HG03095 (cell line): ENCODE measurements at regions not wholly inside any gene's neighbourhood (a gene's known extent, or its start where the extent isn't known, plus 50 kb on each side); places are given as distances from the start of the nearest gene placed in this dataset.

Source experiments
- ATAC-seq: cut with Tn5 transposase; IDR thresholded peaks from one replicate; pipeline ENCODE4 v1.9.1; 2021; ENCODE audit warnings: moderate library complexity; ENCODE audit not compliant: unreplicated experiment

DNA sequence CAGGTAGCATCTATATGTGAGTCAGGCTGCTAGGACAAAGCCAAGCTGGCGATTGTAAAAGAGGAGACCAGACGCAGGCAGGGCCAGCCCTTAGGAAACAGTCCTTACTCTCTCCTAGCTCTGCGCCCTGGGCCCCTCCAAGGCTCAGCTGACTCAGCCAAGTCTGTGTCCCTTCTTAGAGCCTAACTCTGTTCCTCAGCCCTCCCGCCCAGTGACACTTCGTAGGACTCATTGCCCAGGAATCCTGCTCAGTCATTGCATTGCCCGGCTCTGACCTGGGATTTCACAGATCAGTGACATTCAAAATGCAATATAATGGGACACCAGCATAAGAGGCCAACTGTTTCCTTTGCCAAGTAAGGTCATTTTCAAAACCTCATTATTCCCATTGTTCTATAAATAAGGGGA, 244.2 kb downstream of the TLE3 start:
- no peak for ATAC-seq

DNA sequence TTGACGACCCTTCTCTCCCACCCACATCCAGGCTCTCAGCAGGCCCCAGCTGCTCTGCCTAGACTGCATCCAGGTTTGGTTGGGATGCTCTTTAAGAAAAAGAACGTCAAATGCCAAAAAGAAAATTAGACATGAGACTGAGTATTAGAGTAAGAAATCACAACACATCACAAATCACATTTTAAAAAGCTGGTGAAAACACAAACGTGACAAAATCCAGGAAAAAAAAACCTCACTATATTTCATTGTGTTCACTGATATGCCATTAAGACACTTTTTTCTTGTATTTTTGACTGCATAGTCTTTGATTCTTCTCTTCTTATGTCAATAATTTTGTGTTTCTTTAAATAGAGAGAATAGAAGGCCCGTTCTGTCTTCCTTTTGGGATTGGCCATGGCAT, 243.7 kb downstream of the TLE3 start:
- ATAC-seq: no peak

DNA sequence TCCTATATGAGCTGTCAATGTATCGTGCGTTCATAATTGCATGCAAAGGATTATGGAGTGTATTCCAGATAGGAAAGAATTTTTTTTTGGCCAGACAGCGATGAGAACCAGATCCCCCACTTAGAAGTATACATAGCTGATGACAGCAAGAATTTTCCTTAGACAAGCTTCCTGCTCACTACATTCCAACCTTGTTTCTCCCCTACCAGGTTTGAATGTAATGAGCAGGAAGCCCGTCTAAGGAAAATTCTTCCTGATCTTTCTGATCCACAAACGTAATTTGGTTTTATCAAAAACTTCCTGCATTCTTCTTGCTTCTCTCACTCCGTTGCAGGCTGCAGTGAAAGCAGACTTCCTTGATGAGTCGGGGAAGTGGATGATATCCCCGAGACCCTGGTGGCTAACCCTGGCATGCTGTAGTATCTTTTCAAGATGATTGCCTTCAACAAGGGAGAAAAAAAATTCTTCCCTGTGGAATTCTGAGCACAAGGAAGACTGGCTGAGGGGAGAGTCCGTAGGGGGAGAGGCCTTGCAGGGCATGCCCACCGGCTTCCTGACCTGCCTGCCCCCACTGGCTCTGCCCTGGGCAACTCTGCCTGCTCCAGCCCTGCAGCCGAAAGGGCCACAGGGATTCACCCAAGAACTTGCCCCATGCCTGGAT, 243.1 kb downstream of the TLE3 start:
- ATAC-seq: no peak

DNA sequence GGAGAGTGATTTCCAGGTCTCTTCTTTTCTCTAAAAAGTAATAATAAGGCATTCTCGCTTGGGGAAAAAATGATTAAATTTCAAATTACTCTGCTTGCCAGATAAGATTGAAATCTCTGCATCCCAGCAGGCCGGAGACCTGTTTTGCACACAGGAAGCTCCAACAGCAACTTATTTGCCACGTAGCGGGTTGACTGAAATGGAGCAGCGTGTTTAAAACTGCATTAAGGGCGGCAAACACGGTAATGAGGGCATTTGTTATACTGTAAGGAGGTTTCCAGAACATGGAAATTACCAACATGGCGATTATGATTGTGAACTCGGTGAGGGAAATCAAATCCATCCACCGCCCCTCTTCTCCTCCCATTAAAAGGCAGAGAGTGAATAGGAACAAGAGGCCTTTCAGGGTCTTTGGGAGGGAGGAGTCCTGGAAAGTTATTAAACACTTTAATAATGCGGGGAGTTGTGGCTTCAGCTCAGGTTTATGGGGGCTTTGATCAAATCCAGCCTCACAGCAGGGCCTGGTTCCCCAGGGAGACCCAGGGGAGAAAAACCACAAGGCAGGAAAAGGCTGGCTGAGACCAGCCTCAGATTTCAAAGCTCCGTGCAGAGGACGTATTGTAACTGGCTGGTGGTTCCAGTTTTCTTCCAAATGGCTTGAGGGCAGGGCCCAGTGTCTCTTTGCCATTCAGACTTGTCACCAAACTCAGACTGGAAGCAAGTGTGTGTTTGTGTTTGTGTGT, 242.3 kb downstream of the TLE3 start:
- ATAC-seq: no peak

DNA sequence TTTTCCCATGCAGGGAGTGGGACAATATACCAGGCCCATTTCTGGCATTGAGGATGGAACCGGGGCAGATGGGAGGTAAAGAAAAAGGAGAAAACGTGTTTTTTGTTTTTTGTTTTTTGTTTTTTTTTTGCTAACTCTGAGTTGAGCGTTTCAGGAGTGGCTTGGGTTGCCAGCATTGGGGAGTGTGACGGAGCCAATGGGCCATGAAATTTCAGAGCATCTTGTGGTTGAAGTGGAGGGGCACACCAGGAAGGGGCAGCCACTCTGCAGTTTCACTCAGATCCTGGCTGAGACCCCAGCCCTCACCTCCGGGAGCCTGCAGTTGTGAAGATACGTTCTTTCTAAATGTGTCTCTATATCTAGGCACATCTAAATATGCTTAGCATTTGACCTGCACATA, 240.5 kb downstream of the TLE3 start:
- ATAC-seq: no peak

DNA sequence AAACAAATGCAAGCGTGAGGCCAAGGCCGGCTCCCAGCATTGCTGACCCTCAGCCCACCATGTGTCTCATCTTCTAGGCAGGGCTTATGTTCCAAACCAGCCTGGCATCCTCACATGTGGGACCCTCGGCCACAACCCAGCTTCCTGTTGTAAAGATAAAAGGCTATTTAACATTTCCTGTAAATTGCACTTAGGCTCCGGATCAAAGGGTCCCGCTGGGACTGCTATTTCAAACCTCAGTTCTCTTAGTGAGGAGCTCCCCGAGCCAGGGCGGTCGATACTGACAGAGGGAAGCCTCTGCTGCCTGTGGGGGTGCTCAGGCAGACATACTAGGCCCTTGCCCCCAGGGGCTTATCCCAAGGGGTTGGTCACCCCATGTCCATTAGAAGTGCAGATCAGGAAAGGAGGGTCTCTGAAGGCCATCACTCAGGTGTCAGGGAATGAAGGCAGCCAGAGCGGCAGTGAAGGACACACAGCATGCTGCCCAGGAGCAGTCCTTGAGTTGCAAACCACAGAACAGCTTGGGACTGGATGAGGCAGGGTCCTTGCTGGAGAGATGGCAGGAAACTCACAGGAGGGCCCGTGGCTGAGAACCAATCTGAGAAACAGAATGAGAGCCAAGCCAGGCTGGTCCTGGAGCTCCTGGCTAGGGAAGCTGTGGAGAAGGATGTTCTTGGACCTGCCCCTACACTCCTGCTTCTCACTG, 239.9 kb downstream of the TLE3 start:
- ATAC-seq: no peak

DNA sequence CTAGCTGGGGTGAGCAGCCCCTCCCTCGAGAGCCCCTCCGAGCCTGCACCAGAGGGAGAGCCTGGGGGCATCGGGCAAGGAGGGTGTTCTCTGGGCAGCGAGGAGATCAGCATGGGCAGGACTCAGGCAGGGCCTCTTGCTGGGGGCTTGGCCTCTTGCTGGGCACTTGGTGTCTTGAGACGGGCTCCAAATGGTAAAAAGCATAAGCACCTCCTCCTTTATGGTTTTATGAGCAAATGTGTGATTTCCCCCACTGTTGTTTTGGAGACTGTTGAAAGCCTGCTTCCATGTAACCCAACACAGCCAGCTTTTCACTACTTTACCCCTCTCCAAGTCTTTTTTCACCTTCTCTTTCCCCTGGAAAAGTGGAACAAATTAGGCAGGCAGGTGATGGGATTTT, 239.3 kb downstream of the TLE3 start:
- no peak for ATAC-seq

DNA sequence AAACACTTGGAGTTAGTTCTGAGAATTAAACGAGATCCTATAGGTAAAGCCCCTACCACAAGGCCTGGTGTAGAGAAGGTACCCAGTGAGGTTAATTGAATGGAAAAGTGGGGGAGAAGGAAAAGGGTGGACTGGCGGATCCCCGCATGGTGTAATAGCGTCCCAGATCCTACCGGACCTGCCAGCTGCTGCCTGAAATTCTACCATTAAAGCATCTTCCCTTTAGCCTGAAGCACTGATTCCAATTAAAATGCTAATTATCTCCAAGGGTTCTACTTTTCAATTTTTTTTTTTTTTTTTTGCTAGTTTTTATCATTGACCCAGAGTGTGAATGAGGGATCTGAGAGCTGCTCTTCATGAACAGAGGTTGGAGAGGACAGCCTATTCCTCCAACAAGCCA, 237.9 kb downstream of the TLE3 start:
- ATAC-seq: no peak

DNA sequence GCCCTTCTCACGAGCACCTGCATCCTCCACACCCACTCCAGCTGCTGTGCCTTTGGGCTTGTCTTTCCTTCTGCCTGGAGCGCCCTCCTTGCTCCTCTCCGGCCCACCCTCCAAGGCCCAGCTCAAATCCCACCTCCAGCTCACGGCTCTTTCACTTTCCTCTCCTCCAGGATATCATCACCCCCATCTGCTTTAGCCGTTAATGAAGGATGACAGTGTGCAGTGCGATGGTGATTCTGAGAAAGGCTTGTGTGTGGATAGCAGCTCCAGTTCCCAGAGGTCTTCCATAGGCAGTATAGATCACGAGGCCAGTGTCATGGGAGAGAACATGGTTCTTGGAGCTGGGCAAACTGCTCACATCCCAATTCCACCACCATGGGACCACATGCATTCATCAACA, 237.4 kb downstream of the TLE3 start:
- ATAC-seq: no peak

DNA sequence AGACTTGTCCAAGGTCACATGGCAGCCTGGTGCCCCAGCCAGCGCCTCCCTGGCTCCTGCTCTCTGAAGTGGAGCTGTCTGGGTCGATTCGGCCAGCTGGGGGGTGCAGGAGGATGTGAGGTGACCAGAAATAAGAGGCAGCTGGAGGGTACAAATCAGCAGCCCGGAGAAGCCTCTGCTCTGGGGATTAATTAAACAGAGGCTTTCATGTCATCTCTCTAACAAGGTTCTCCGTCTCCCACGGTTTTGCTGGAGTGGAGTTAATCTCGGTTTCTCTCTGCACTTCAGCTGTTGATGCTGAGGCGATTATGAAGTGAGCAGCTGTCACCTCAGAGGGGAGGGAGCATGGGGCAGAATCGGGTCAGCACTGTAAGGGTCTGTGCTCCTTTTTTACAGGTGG, 236.8 kb downstream of the TLE3 start:
- ATAC-seq: no peak

DNA sequence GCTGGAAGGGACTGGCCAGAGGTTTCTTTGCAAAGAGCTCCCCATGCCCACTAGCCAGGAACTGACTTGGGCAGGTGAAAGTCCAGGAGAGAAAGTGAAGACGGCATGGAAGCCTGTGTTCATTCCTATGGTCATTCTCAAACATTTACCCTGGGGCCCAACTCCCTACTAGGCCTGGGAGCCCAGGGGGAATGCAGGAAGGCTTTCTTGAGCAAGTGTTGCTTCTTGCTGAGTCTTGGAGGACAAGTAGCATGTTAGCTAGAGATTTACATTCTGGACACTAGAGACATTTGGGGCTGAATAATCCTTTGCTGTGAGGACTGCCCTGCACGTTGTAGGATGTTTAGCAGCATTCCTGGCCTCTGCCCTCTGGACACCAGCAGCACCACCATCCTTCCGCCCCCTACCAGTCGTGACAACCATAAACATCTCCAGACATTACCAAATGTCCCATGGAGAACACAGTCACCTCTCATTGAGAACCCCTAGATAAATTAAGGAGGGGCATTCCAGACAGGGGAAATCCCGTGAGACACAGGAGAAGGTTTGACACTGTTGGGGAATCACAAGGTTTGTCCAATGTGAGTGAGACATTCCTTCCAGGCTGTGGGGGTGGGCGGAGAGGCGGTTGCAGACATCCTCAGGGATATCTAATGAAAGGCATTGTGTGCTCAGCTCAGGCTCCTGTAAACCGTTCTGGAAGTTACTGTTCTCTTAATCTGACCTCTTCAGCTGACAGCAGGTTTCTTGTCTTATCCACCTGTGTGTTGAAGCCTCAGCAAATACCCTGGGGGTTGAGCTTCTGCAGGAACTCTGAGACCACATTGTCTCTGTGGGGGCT, 236.2 kb downstream of the TLE3 start:
- ATAC-seq: no peak

DNA sequence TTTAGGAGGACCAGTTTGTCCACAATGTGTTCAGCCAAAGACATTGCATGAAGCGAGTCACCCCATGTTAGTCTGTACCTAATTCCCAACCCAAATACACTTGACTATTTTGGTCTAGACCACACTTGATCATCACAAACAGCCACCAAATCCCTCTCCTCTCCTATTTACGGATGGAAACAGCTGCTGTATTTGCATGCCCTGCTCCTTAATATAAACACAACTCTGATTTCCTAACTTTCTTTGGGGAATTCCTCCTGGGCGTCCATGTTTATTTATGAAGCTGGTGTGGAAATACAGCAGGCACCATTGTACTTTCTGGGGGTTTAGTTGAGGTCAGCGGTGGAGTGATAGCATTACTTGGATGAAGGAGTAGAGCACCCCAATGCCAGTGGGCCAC, 235.2 kb downstream of the TLE3 start:
- no peak for ATAC-seq

DNA sequence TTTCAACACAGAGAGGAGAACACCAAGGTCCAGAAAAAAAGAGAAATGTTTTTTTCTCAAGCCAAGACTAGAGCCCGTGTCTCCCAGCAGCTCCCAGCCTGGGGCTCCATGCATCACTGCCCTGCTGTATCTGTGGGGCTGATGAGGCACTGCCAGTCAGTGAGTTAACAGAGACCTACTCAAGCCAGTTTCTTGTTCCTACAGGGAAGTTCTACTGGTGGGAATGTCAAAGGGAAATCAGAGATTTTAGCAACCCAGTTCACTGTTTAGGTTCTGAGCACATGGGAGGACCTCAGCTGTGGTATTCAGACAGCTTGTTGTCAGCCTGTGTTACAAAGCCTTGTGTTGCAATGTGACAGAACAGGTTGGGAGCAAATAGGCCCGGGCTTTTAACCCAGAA, 234.3 kb downstream of the TLE3 start:
- no peak for ATAC-seq

DNA sequence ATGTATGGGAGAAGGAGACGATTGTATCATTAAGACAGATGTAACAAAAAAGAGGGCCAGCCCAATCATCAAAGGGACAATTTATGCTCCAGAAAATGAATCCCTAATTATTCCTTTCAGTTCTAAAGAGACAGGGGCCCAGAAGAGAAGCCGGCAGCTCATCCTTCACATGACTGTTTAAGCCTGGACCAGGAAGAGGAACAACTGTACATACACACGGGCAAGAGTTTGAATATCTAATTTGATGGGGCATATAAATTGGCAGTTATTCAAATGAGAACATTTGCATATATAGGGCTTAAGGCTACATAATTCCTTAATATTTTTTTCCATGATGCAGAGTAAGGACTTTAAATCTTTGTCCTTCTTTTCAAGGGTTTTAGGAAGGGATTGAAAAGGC, 232.3 kb downstream of the TLE3 start:
- no peak for ATAC-seq

DNA sequence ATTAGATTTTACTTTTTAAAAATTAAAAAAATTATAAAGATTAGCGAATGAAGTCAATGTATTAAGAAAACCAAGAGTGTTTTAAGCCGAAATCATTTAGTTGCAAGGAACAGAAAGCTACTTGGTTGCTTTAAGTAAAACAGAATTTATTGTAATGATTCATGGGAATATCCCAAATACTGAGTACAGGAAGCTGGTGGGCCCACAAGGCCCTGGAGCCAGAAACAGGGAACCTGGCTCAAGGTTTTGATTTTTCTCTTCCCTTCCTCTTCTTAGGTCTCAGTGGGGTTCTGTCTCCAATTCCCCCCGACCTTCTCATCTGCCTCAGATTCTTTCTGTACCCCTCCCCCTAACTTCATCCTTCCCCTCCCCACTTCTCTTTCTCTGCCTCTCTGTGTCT, 229.0 kb downstream of the TLE3 start:
- no peak for ATAC-seq

DNA sequence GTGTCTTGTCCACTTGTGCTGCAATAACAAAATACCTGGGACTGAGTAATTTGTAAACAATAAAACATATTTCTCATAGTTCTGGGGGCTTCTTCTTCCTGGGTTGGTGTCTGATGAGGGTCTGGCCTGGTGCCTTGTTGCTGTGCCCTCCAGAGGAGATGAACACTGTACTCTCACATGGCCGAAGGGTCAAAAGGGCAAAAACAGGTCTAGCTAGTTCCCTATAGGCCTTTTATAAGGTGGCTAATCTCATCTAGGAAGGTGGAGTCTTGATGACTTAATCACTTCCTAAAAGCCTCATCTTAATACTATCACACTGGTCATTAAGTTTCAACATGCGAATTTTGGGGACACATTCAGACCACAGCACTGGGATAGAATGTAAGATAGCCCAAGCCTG, 228.4 kb downstream of the TLE3 start:
- no peak for ATAC-seq

DNA sequence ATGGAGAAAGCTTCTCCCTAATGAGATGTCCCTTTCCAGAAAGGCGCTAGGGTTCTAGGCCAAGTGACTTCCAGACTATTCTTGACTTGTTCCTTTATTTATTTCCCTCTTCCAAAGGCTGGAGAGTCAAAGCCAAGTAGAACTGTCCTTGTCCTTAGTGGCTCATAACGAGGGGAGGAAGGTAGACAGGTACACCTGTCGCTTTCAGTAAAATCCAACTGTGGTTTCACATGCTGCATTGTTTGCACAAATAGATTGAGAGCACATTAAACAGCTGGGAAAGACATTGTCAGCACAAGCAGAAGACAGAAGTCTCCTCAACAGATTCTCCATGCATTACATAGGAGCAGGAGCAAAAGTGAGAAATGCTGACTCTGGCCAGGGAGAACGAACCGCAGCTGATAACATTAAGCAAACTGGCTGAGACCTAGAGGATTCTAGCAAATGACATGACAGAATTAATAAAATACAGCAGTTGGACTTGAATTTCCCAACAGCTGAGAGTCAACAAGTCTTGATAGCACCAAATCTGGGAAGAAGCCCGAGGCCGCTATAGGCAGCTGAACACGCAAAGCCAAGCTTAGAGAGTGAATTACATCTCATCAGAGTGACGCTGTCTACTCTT, 227.7 kb downstream of the TLE3 start:
- ATAC-seq: no peak

DNA sequence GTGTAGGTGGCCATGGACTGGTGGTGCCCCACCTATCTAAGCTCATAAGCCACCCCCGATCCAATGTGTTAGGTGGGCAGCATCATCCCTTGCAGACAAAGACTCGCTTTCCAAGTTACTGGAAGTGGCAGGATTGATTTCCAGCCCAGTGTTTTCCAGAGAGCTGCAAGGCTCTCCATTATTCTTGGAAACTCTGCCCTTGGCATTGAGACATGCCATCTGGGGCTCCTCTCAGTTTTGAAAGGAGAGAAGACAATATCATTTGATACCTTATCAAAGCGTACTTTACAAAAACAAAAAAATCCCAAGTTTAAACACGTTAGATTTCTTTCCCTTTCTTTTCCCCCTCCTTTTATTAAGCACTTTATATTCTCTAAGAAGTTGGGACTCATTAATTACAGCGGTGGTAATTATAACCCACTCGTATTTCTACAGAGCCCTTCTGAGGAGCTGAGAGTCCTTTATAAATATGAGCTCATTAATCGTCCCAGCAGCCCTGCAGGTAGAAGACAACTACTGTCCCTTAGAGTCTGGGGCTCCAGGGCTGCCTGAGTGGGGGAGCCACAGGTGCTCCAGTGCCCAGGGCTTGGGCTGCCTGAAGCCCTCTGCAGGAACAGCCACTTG, 226.1 kb downstream of the TLE3 start:
- no peak for ATAC-seq

DNA sequence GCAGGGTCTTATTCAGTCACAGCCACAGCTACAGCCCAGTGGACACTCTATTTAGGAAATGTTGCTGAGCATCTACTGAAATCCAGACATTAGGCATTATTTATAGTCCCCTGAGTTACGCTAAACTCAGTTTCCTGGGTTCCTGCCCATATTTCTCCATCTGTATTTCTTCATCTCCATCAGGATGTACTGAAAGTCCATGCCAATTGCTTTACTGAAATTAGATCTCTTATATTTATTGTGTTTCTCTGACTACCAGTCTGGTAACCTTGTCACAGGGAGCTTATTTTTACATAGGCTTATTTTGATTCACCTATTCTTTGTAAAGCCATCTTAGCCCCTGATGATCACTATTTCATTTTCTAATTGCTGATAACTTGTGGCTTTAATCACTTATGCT, 223.9 kb downstream of the TLE3 start:
- ATAC-seq: no peak

DNA sequence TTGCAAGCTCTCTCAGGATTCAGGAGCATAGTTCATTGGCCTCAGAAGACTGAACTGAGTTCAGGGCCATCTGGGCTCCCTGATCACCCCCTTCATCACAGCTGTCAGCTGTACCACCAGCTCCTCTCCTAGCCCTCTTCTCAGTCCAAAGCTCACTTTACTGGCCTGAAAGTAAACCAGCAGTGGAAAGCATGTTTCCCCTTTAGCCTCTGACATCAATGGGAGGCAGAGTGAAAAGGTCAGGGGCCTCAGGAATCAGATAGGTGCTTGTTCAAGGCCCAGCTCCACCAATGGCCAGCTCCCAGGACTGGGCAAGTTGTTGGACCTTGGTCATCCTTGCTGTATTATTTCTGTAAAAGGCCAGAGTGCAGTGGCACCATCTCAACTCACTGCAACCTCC, 223.4 kb downstream of the TLE3 start:
- ATAC-seq: no peak
